Stimulated activated CD8-positive, alpha-beta memory T cell treated with anti-CD3 and anti-CD28 coated beads, Interleukin-4, amount 100 ng/mL, for 24 hours (primary cell): ENCODE measurements at regions not wholly inside any gene's neighbourhood (a gene's known extent, or its start where the extent isn't known, plus 50 kb on each side); places are given as distances from the start of the nearest gene placed in this dataset.
"Not testable (repeated sequence)": the region's sequence is repeated elsewhere in the genome, so short reads cannot be mapped to it uniquely, and the experiment has no call there.

Experiments
- DNase-seq: peaks from one replicate; pipeline ENCODE4 v3.0.0-alpha.2; 2020; ENCODE audit warnings: low read depth

DNA sequence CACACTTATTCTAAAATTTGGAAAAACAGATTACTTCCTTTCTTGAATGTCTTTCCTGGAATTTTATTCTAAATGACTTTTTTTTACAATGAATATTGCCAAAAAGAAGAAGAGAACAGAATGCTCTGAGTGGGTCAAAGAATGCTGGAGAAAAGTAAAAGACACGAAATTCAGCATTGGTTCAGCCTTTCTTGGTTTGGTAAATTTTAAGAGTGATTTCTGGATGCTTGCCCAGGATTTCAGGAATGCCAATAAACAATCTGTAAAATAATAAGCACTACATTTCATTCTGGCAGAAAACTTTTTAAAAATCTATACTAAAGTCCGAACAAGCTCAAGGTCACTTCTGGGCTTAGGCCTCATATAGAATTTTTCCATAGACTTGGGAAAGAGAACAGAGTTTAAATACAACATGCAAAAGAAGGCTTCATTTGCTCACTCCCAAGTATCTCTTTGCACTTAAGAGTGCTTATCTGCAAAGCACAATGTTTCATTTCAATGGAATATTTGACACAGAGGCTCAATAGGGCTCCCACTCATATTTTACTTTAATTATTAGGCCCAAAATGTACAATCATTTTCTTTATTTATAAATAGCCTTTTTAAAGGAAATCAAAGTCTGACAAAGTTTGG lies 359.5 kb upstream of the ANKRD30A start:
- DNase-seq, result no peak

DNA sequence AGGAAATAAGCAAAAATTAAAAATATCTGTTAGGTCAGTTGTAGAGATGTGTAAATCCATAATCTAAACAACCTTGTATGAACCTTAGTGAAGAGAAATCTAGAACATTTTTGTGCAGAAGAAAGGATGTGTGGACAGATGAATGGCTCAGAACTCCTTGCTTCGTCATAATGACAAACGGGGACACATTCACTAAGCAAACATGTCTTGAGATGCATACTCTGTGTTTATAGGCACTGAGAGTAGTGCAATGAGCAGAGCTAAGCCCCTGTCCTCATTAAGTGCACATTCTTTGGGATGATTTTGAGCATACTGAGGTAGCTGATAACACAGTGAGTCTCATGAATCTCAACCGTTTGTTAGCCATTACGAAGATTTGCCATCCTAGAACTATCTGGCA lies 360.6 kb upstream of the ANKRD30A start:
- no peak for DNase-seq

DNA sequence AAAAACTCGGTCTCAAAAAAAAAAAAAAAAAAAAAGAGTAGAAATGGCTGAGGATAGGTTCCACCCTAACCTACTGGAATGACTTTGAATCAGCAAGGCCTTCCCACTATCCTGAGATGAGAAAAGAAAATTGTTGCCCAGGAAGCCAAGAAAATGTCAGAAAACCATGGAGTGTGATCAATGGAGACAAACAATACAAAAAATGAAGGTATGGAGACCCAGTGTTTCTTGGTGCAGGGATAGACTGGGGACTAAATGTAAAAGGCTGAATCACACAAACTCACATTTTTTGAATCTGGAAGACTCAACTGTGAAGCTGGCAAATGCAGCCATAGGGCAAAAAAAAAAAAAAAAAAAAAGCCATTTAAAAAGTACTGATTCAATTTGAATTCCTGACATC lies 364.3 kb upstream of the ANKRD30A start:
- no peak for DNase-seq

DNA sequence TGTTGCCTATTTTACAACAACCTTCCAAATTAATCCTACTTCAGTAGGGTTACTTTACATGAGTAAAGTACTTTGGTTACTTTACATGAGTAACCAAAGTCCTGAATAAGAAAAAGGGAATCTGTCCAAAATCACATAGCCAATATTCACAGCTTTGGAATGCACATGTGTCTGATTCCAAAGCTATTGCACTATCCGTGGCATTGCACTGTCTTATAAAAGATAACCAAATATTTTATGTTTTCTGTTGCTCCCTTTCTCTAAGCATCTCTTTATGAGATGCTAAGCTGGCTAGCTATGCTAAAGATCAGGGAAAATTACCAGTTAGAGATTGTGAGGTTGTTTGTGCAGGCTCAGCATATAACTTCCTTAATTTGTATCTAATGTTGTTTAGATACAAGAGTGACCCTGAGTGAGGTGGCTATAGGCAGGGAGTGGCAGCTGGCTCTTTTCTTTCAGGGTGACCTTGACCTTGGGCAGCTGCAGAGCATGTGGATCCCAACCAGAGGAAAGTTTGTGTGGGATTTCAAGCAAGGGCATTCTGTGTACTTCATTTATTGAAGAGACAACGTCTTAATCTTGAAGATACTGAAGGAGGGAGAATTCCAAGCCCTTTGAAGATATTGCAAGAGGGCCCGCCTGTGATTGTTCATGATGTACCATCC lies 366.1 kb upstream of the ANKRD30A start:
- DNase-seq, result no peak

DNA sequence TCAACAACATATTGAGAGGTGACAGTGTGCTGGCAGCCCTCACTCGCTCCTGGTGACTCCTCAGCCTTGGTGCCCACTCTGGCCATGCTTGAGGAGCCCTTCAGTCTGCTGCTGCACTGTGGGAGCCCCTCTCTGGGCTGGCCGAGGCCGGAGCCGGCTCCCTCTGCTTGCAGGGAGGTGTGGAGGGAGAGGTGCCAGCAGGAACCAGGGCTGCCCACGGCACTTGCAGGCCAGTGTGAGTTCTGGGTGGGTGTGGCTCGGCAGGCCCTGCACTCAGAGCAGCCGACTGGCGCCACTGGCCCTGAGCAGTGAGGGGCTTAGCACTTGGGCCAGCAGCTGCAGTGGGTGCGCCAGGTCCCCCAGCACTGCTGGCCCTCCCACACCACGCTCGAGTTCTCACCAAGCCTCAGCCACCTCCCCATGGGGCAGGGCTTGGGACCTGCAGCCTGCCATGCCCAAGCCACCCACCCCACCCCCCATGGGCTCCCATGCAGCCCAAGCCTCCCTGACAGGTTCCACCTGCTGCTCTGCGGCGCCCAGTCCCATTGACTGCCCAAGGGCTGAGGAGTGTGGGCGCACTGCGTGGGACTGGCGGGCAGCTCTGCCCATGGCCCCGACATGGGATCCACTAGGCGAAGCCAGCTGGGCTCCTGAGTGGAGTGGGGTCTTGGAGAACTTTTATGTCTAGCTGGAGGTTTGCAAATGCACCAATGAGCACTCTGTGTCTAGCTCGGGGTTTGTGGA lies 377.1 kb upstream of the ANKRD30A start:
- DNase-seq, result no peak

DNA sequence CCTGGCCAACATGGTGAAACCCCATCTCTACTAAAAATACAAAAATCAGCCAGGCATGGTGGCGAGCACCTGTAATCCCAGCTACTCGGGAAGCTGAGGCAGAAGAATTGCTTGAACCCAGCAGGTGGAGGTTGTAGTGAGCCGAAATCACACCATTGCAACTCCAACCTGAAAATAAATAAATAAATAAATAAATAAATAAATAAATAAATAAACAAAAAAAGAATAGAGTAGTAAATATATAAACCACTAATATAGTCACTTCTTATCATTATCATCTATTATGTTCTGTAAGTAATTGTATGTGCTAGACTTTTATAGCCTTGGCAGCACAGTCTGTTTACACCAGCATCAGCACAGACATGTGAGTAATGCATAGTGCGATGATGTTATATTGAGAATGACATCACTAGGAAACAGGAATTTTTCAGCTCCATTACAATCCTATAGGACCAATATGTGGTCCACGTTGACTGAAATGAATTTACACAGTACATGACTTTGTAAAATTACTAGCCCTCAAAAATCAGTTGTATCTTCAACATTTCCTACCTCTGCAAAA lies 385.4 kb upstream of the ANKRD30A start:
- no peak for DNase-seq

DNA sequence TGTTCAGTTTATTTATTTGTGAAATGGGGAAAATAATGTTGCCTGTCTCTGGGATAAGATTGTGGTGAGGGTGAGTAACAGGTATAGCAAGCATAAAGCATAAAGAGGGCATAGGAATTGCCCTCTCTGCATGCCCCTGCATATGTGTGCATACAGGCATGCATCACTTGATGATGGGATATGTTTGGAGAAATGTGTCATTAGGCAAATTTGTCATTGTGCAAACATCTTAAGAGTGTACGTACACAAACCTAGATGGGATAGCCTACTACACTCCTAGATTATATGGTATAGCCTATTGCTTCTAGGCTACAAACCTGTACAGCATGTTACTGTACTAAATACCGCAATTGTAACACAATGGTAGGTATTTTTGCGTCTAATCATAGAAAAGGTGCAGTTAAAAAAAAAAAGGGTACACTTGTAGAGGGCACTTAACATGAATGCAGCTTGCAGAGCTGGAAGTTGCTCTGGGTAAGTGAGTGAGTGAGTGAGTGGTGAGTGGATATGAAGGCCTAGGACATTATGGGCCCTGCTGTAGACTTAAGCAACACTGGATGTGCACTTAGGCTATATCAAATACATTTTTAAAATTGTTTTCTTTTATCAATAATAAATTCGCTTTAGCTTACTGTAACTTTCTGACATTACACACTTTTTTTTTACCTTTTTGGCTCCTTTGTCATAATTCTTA lies 386.5 kb upstream of the ANKRD30A start:
- DNase-seq, result no peak

DNA sequence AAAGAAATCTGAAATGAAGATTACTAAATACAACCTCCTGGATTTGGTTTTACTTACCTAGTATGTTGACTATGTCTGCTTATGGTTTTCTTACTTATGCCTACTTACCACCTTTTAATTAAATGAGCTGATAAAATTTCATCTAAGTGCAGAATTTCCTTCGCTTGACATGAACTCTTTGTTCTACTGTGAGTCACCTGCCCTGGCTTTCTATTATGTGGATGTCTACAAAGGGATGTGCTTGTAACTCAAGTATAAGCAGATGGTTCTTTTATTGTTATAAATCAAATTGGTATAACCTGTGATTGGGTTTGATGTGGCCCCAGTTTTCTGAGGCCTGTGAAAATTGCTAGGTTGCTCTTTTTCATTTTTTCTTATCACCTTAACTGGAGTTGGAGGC lies 389.1 kb upstream of the ANKRD30A start:
- no peak for DNase-seq

DNA sequence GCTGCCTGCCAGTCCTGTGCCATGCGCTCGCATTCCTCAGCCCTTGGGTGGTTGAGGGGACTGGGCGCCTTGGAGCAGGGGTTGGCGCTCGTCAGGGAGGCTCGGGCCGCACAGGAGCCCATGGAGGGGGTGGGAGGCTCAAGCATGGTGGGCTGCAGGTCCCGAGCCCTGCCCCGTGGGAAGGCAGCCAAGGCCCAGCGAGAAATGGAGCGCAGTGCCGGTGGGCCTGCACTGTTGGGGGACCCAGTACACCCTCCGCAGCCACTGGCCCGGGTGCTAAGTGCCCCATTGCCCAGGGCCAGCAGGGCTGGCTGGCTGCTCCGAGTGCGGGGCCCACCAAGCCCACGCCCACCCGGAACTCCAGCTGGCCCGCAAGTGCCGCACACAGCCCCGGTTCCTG lies 390.8 kb upstream of the ANKRD30A start:
- DNase-seq, result not testable (repeated sequence)

DNA sequence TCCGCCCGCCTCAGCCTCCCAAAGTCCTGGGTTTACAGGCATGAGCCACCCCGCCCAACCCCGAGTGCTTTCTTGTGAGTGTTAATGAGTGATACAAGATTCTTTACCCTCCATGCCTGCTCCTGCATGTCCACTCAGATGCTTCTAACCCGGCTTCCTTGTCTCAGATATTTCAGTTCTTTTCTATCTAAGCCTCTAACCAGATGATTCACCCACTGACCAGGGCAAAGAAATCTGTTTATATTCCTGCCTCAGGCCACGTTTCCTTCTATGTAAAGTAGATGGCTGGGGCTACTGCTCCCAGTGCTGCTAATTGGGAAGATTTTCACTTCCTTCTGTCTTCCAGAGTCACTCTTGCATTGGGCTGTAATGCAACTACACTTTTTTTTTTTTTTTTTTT lies 395.1 kb upstream of the ANKRD30A start:
- DNase-seq, result no peak

DNA sequence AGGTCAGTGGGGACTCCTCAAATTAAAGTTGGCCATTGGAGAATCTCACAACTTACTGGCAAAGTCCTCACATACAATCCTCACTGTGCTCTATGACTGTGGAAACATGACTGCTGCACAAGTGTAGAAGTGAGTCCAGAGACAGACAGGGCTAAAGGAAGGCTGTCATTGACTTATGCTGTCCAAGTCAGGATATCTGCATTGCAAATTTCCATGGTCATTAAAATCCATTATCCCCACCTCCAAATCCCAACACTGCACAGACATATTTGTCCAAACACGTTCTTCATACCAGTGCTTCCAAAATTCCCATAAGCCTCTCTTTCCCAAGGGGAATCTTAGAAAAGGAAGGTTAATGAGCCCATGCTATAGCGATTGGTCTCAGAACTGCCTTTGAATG lies 396.8 kb upstream of the ANKRD30A start:
- no peak for DNase-seq

DNA sequence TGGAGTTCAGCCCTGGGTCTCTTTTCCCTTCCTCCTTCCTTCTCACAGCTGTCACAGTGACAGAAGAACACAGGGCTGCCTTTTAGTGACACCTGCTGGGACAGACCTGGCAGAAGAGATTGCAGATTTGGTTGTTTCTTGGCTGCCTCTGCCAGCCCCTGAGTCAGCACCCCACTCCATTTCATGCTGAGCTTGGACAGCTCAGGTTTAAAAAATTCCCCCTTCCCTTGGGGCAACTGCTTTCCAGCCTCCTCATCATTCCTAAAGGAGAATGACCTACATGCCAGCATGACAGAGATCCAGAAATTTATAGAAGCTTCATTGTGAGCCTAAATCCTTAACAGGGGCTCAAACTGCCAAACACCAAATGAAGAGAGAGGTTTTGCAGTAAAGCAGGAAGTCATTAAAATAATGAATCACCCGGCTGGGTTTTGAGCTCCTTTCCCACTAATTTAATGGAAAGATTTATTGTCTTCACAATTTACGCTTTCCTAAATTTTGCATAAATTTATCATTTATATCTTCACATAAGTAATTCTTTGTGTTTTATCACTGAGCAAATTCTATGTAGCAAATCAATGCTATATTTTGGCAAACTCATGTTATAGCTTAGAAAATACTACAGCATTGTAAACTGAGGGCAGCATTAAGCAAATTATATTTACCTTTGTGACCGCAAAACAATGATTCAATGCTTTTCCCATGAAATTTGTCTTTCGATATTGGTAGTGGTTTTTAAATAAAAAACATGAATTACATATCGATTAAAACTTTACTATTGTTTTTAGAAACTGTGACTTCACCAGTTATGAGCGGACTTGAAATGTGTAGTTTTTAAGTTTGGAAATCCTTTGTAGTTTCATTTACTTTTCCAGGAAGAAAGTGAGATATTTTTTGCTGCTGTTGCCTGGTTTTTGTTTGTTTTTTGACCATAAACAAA lies 399.5 kb upstream of the ANKRD30A start:
- DNase-seq, result no peak

DNA sequence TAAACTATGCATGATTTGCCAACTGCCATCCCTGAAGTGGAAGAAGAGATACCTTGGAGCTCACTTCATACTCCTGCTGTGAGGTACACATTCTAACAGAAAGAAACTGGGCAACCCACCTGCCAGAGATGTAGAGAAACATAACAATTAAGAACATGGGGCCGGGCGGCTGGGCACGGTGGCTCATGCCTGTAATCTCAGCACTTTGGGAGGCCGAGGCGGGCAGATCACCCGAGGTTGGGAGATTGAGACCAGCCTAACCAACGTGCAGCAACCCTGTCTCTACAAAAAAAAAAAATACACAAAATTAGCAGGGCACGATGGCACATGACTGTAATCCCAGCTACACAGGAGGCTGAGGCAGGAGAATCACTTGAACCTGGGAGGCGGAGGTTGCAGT lies 402.6 kb upstream of the ANKRD30A start:
- DNase-seq, result no peak

DNA sequence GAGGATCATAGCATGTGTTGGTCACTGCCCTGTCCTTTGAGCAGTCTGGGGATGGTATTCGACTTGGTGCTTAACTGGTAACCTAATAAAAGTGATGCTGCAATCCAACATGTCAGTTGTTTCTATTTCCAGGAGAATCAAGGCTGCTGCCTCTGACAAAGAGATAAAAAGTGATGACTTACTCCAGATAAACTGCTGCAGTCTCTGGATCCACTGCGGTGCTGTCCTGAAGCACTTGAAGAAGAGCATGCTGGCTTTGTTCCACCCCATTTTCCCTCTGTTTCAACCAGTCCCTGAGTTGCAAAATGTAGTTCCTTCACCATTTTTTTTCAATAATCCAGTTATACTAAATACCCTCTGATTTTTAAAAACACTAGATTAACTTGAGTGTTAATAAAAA lies 403.5 kb upstream of the ANKRD30A start:
- DNase-seq, result no peak

DNA sequence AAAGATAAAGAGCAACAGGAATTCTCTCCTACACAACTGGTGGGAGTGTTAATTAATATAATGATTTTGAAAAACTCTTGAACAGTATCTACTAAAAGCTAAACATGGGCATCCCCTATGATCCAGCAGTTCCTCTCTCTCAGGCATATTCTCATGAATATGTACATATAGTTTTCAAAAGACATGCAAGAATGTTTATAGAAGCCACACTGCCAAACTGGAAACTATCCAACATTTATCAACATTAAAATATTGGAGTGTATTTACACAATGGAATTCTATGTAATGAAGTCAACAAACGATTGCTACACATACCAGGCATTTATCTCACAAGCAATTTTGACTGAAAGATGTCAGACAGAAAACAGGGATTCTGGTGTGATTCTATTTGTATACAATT lies 404.5 kb upstream of the ANKRD30A start:
- no peak for DNase-seq

DNA sequence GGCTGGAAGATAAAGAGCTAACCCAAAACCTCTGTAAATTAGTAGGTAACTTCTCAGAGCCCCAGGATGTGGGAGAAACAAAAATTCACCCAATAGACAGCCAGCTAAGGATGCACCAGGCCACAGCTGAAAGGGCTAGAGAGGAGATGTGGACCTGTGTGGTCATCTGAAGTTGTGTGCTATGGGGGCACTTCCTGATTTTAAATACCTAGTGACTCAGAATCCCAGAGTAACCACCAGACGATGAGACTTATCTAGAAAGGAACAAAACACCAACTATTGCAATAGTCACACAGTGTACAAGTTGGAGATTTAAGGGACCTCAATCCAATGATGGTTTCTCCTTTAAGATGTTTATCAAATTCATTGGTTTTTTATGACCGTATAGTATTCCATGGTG lies 408.3 kb upstream of the ANKRD30A start:
- no peak for DNase-seq

DNA sequence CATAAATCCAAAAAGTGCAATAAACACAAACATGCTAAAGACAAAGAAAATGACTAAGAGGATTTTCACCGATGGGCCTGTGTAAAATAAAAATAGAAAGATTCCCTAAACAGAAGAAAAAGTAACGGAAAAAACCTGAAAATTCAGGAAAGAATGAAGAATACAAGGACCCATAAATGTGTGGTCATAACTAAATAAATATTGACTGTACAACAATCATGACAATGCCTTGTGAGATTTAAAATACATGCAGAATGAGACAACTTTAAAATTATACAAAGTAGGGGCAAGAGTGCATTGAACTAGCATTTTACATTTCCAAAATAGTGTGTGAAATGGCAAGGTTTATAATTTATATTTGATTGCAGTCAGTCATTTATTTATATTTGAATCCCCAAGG lies 409.1 kb upstream of the ANKRD30A start:
- no peak for DNase-seq

DNA sequence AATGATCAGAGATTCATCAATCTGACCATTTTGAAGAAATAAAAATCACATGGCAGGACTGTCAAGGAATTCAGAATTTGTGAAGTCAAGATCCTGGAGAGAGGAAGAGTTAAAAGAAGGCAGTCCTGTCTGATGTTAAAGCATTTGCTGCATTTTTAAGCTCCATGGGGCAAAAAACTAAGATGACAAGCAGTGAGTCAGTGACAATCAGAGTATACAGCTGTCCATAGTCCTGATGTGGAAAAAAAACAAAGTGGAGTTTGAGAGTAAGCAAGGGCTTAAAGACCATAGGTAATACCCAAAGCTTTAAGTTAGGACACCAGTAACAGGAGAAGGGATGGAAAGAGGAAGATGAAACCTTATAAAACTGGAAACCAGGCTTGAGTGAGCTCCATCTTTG lies 412.7 kb upstream of the ANKRD30A start:
- no peak for DNase-seq

DNA sequence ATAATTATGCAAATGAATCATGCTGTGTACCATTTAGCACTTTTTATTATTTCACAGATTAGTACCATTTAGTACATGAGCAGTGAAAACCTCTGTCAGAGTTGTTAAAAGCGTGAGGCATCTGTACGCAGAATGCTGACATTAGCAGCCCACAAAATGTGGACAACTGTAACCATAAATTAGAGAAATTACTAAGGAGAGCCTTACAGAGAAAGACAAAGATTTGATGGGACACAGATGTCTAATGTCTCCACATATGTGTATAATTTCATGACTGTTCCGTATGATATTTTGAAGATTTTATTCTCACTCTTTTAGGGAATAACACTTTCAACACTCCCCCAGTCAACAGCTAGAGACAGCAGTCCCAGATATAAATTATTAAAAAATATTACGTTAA lies 414.0 kb upstream of the ANKRD30A start:
- no peak for DNase-seq

DNA sequence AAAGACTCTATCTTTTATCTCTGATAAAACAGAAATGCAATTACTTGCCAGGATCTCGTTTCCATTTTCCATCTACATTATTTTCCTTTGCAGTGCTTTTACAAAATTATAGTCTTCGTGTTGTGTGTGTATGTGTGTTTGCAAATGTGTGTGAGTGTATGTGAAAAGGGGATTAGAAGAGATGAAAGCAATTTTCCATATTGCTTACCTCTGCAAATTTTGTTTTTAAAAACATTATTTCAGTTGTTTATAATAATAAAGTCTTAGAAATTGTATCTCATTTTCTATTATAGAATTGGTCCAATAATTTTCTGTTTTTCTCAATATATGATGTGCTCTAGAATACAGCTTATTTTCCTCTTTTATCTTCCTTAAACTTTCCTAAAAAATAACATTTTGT lies 421.3 kb upstream of the ANKRD30A start:
- no peak for DNase-seq

DNA sequence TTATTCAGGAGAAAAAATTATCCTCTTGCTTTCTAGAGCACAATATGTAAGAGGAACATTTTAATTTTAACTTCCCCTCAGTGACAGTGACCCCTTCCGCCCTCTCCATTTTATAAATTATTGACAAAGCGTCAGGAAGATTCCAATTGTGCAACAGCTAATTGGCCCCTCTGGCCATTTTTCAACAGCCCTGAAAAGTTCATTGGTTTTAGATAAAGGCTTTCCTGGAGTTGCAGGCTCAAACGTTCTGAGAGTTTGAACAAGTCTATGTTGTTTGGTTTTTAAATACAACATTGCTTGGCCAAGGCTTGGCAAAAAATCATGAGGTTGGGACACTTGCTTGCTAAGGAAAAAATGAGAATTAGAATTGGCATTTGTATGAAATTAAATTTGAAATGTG lies 422.2 kb upstream of the ANKRD30A start:
- DNase-seq, result no peak

DNA sequence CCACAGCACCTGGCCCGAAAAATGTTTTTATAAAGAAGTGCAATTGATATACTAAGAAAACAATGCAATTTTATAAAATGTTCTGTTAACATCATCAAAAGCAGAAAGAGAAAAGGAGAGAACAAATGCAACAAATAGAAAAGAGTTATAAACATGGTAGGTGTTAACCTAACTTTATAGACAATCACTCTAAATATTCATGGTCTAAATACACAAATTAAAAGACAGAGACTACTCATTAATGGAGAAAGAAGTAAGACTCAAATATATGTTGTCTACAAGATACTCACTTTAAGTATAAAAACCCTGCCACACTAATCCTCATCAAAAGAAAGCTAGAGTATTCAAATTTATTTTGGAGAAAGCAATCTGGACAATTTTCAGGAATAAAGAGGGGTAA lies 425.3 kb upstream of the ANKRD30A start:
- no peak for DNase-seq
